DND-41 (cell line): ENCODE measurements at regions not wholly inside any gene's neighbourhood (a gene's known extent, or its start where the extent isn't known, plus 50 kb on each side); places are given as distances from the start of the nearest gene placed in this dataset.

ENCODE experiments used
- ATAC-seq: fragments of 200-7000 bp; cut with Tn5 transposase; 3 replicates; pipeline ENCODE4 v1.9.1; 2021; ENCODE audit warnings: low read depth; ENCODE audit not compliant: insufficient read depth
- DNase-seq: peaks from one replicate; pipeline ENCODE4 v3.0.0-alpha.2; 2020
- H2AFZ ChIP-seq: 2 replicates; pipeline ENCODE4 v1.6.0; 2012; ENCODE audit warnings: low read depth, low read length
- H3K27ac ChIP-seq: 2 replicates; pipeline ENCODE4 v1.5.1; 2012; ENCODE audit warnings: low read length, inconsistent platforms
- H3K27me3 ChIP-seq: fragments of 200-600 bp; sonication (generic); 2 replicates; pipeline ENCODE4 v1.6.0; 2012; ENCODE audit warnings: low read length, mild to moderate bottlenecking, inconsistent platforms; ENCODE audit not compliant: insufficient read depth, poor library complexity
- H3K36me3 ChIP-seq: 2 replicates; pipeline ENCODE4 v1.5.1; 2012; ENCODE audit warnings: low read length, inconsistent platforms; ENCODE audit not compliant: insufficient read depth
- H3K4me1 ChIP-seq: 2 replicates; pipeline ENCODE4 v1.5.1; 2012; ENCODE audit warnings: mild to moderate bottlenecking, low read length; ENCODE audit not compliant: insufficient read depth
- H3K4me2 ChIP-seq: 2 replicates; pipeline ENCODE4 v1.6.0; 2012; ENCODE audit warnings: mild to moderate bottlenecking, moderate library complexity, low read length, inconsistent platforms; ENCODE audit not compliant: insufficient read depth
- H3K4me3 ChIP-seq, 2 experiments: fragments of 200-600 bp in 1 of 2; shearing (Covaris generic) in 1 of 2; 2 replicates each; pipeline ENCODE4 v1.5.1; 2012 to 2016; ENCODE audit warnings: inconsistent platforms in 2 of 2, low read length in 2 of 2, mild to moderate bottlenecking in 2 of 2, low read depth in 1 of 2, moderate library complexity in 1 of 2
- H3K79me2 ChIP-seq: 2 replicates; pipeline ENCODE4 v1.6.0; 2012; ENCODE audit warnings: low read length, inconsistent platforms; ENCODE audit not compliant: insufficient read depth
- H3K9ac ChIP-seq: 2 replicates; pipeline ENCODE4 v1.6.0; 2012; ENCODE audit warnings: low read depth, mild to moderate bottlenecking, inconsistent platforms, low read length, moderate library complexity
- H3K9me3 ChIP-seq: 2 replicates; pipeline ENCODE4 v1.5.1; 2012; ENCODE audit warnings: low read length, moderate library complexity, mild to moderate bottlenecking, inconsistent platforms; ENCODE audit not compliant: insufficient read depth, severe bottlenecking
- H4K20me1 ChIP-seq: 2 replicates; pipeline ENCODE4 v1.6.0; 2012; ENCODE audit warnings: low read length; ENCODE audit not compliant: insufficient read depth
- CTCF ChIP-seq: IDR thresholded peaks from 2 replicates; pipeline ENCODE4 v1.5.1; 2012; ENCODE audit warnings: borderline replicate concordance, low read length, moderate library complexity, mild to moderate bottlenecking; ENCODE audit not compliant: poor library complexity, severe bottlenecking; ENCODE audit errors: extremely low read depth
- EZH2 ChIP-seq: IDR thresholded peaks from 3 replicates; pipeline ENCODE4 v1.6.1; 2012; ENCODE audit warnings: borderline replicate concordance, low read depth, mild to moderate bottlenecking, moderate library complexity, low read length, inconsistent platforms; ENCODE audit not compliant: severe bottlenecking

GRCh38 chr9:118561051-118561450 is 808.2 kb downstream of the BRINP1 start:
- no peak for ATAC-seq
- no peak overlapping the region for H3K9ac ChIP-seq
- no peak overlapping the region for H3K4me2 ChIP-seq
- TF ChIP-seq CTCF (no peak), EZH2 (no peak)
- H4K20me1 ChIP-seq, result no peaks in the 10 kb centered on the region
- H3K79me2 ChIP-seq, result no peaks in the 10 kb centered on the region
- H2AFZ ChIP-seq, result no peak overlapping the region
- no peak overlapping the region for H3K27ac ChIP-seq
- no peak for DNase-seq
- no peak overlapping the region for H3K4me3 ChIP-seq
- no peaks in the 10 kb centered on the region for H3K36me3 ChIP-seq
- H3K27me3 ChIP-seq, result no peaks in the 10 kb centered on the region
- H3K9me3 ChIP-seq, result no peaks in the 10 kb centered on the region
- no peaks in the 10 kb centered on the region for H3K4me1 ChIP-seq

GRCh38 chr9:118563677-118564076 is 805.6 kb downstream of the BRINP1 start:
- ATAC-seq, result no peak
- Histone ChIP-seq H3K27ac (no peak overlapping the region), H3K79me2 (no peaks in the 10 kb centered on the region), H3K27me3 (no peaks in the 10 kb centered on the region), H3K4me1 (no peaks in the 10 kb centered on the region), H3K4me2 (no peak overlapping the region), H4K20me1 (no peaks in the 10 kb centered on the region), H3K36me3 (no peaks in the 10 kb centered on the region), H3K9ac (no peak overlapping the region), H2AFZ (no peak overlapping the region), H3K4me3 (no peak overlapping the region), H3K9me3 (no peaks in the 10 kb centered on the region)
- no peak for DNase-seq
- TF ChIP-seq EZH2, result no peak
- TF ChIP-seq CTCF, result no peak

- no peak for TF ChIP-seq EZH2
- no peak for TF ChIP-seq CTCF
- no peaks in the 10 kb centered on the region for H3K9me3 ChIP-seq
- H3K27ac ChIP-seq, result no peak overlapping the region
- DNase-seq (no peak), ATAC-seq (no peak)
- no peaks in the 10 kb centered on the region for H3K27me3 ChIP-seq
- no peak overlapping the region for H3K4me3 ChIP-seq
- H2AFZ ChIP-seq, result no peak overlapping the region
- no peaks in the 10 kb centered on the region for H3K36me3 ChIP-seq
- no peak overlapping the region for H3K9ac ChIP-seq
- no peak overlapping the region for H3K4me2 ChIP-seq
- no peaks in the 10 kb centered on the region for H3K4me1 ChIP-seq
- H4K20me1 ChIP-seq, result no peaks in the 10 kb centered on the region
- H3K79me2 ChIP-seq, result no peaks in the 10 kb centered on the region
Measured at GRCh38 chr9:118567861-118568260, 801.4 kb downstream of the BRINP1 start.

- H3K27ac ChIP-seq, result no peak overlapping the region
- H3K27me3 ChIP-seq, result no peaks in the 10 kb centered on the region
- H3K4me1 ChIP-seq, result no peaks in the 10 kb centered on the region
- H3K9me3 ChIP-seq, result no peaks in the 10 kb centered on the region
- ATAC-seq (no peak), DNase-seq (no peak)
- H4K20me1 ChIP-seq, result no peaks in the 10 kb centered on the region
- no peak overlapping the region for H3K9ac ChIP-seq
- H3K4me3 ChIP-seq, result no peak overlapping the region
- no peaks in the 10 kb centered on the region for H3K79me2 ChIP-seq
- TF ChIP-seq EZH2 (no peak), CTCF (no peak)
- no peak overlapping the region for H2AFZ ChIP-seq
- H3K4me2 ChIP-seq, result no peak overlapping the region
- H3K36me3 ChIP-seq, result no peaks in the 10 kb centered on the region
Measured at GRCh38 chr9:118568704-118569103, 800.5 kb downstream of the BRINP1 start.
